Upper lobe of right lung (tissue), 1 donor: ENCODE measurements at regions not wholly inside any gene's neighbourhood (a gene's known extent, or its start where the extent isn't known, plus 50 kb on each side); places are given as distances from the start of the nearest gene placed in this dataset.
"Not testable (repeated sequence)": the region's sequence is repeated elsewhere in the genome, so short reads cannot be mapped to it uniquely, and the experiment has no call there.

Source experiments
- ATAC-seq: fragments of 200-7000 bp; cut with Tn5 transposase; one replicate; pipeline ENCODE4 v1.9.1; 2020; ENCODE audit warnings: mild to moderate bottlenecking, moderate library complexity
- DNase-seq: peaks from one replicate; pipeline ENCODE4 v3.0.0-alpha.2; 2020
- H3K27ac ChIP-seq: fragments of 200-600 bp; one replicate; pipeline ENCODE4 v1.8.0; 2022
- H3K27me3 ChIP-seq: fragments of 200-600 bp; one replicate; pipeline ENCODE4 v1.8.0; 2022; ENCODE audit warnings: mild to moderate bottlenecking
- H3K36me3 ChIP-seq: fragments of 200-600 bp; one replicate; pipeline ENCODE4 v1.8.0; 2022
- H3K4me1 ChIP-seq: fragments of 200-600 bp; one replicate; pipeline ENCODE4 v1.8.0; 2022
- H3K4me3 ChIP-seq: fragments of 200-600 bp; one replicate; pipeline ENCODE4 v1.8.0; 2022; ENCODE audit warnings: mild to moderate bottlenecking
- H3K9me3 ChIP-seq: fragments of 200-600 bp; one replicate; pipeline ENCODE4 v1.8.0; 2022
- intact Hi-C: fragments of 100-400 bp; cut with DNase I; formaldehyde crosslinking; loops from one replicate; pipeline ENCODE4 v1.11.0; 2022
- TF ChIP-seq, protein P1 (sequence below): fragments of 200-600 bp; IDR thresholded peaks from one replicate; pipeline ENCODE4 v1.8.0; 2022; ENCODE audit warnings: antibody characterized with exemption
- donor health status: DM: no; HTN: yes; CAD: no; lungs with severe emphysema.

DNA sequence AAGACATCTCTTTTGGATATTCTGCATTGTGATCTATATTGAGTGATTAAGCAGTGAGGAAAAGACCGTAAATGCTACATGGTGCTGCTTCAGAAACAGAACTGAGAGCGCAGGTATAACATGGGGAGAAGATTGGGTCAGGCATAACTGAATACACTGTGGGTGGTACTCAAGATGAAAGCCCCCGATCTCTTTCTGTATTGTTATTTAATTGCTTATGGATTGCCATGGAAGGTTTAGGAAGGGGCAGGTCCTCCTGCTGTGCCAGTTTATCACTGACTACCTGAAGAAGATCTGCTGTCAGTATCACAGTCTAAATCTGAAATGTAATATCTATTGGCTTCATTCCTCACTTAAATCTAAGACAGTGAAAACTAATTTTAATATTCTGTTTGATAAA, 1568.7 kb upstream of the CELF4 start:
- H3K27ac ChIP-seq, result no peak overlapping the region
- H3K4me3 ChIP-seq, result no peak overlapping the region
- no peaks in the 10 kb centered on the region for H3K4me1 ChIP-seq
- H3K27me3 ChIP-seq, result no peaks in the 10 kb centered on the region
- ATAC-seq, result no peak
- H3K36me3 ChIP-seq, result no peaks in the 10 kb centered on the region
- intact Hi-C loops, result no loop called here
- H3K9me3 ChIP-seq, result no peaks in the 10 kb centered on the region
- DNase-seq, result no peak
- TF ChIP-seq, protein P1, sequence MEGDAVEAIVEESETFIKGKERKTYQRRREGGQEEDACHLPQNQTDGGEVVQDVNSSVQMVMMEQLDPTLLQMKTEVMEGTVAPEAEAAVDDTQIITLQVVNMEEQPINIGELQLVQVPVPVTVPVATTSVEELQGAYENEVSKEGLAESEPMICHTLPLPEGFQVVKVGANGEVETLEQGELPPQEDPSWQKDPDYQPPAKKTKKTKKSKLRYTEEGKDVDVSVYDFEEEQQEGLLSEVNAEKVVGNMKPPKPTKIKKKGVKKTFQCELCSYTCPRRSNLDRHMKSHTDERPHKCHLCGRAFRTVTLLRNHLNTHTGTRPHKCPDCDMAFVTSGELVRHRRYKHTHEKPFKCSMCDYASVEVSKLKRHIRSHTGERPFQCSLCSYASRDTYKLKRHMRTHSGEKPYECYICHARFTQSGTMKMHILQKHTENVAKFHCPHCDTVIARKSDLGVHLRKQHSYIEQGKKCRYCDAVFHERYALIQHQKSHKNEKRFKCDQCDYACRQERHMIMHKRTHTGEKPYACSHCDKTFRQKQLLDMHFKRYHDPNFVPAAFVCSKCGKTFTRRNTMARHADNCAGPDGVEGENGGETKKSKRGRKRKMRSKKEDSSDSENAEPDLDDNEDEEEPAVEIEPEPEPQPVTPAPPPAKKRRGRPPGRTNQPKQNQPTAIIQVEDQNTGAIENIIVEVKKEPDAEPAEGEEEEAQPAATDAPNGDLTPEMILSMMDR, result no peak

DNA sequence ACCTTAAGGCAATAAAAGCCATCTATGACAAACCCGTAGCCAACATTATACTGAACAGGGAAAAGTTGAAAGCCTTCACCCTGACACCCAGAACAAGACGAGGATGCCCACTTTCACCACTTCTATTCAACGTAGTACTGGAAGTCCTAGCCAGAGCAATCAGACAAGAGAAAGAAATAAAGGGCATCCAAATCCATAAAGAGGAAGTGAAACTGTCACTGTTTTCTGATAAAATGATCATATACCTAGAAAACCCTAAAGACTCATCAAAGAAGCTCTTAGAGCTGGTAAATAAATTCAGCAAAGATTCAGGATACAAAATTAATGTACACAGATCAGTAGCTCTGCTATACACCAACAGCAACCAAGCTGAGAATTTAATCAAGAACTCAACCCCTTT, 1561.9 kb upstream of the CELF4 start:
- ATAC-seq, H3K27me3 ChIP-seq: not testable (repeated sequence)

DNA sequence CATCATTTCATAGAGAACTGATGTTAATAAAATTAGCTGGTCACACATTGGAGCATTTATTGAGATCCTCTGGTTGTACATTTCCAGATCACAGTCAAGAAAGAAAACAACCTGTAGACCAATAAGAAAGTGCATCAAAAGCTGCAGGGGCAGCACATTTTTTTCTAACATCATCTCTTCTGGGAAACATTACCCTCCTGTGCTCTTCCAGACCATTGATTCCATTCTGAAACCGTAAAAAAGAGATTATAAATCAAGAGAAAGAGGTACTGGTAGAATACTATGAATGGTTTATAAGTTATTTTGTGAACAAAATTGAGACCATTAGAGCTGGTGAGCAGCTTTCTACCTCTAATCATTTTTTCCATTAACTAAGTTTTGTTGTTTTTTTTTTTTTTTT, 1548.2 kb upstream of the CELF4 start:
- intact Hi-C loops, result no loop called here
- TF ChIP-seq, protein P1, result no peak
- H3K4me3 ChIP-seq, result no peak overlapping the region

More for the DNA sequence above, 1561.9 kb upstream of the CELF4 start:
- H3K4me1 ChIP-seq, DNase-seq, H3K9me3 ChIP-seq, H3K4me3 ChIP-seq, H3K27ac ChIP-seq, H3K36me3 ChIP-seq, intact Hi-C loops: not testable (repeated sequence)

DNA sequence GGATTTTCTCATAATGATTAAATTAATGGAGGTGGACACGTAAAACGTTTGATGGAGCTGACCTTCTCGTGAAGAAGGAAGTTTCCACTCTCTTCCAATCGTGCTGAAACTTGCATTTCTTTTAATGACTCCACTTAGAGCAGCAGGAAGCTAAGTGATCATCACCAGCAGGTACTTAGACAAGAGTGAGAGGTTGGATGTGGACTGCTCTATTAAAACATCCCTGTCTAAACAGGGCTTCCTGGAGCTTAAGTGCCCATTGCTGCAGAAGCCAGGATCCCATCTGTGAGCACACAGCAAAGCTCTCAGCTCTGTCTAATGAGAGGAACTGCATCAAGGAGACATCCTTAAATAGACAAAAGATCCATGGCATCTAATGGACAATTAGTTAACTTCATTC, 1539.5 kb upstream of the CELF4 start:
- no peak for ATAC-seq
- intact Hi-C loops, result no loop called here

More for the DNA sequence above, 1548.2 kb upstream of the CELF4 start:
- DNase-seq, result no peak
- no peaks in the 10 kb centered on the region for H3K4me1 ChIP-seq
- no peaks in the 10 kb centered on the region for H3K36me3 ChIP-seq
- ATAC-seq, result no peak
- H3K27ac ChIP-seq, result no peak overlapping the region
- H3K9me3 ChIP-seq, result no peaks in the 10 kb centered on the region
- H3K27me3 ChIP-seq, result no peaks in the 10 kb centered on the region

DNA sequence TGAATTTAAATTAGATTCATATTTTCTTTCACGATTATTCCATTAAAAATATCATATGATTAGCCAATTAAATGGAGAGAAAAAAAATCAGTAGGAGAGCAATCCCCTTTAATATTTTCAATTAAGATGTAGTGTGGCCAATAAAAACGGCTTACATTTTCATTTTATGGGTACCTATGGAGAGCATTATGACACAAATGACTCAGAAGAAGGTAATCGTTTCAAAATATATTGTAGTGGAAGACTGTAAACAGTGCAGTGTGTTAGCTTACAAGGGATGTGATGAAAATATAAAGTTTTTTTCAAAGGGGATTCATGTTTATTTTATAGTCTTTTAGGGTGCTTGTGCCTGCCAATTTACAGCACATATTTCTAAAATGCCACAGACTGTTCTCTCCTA, 1507.4 kb upstream of the CELF4 start:
- DNase-seq (no peak), ATAC-seq (no peak)
- Histone ChIP-seq H3K27me3 (no peaks in the 10 kb centered on the region), H3K4me1 (no peaks in the 10 kb centered on the region), H3K27ac (no peak overlapping the region), H3K4me3 (no peak overlapping the region), H3K9me3 (no peaks in the 10 kb centered on the region), H3K36me3 (no peaks in the 10 kb centered on the region)
- intact Hi-C loops, result no loop called here
- TF ChIP-seq, protein P1, result no peak

More for the DNA sequence above, 1539.5 kb upstream of the CELF4 start:
- Histone ChIP-seq H3K27ac (no peak overlapping the region), H3K4me1 (no peaks in the 10 kb centered on the region), H3K36me3 (no peaks in the 10 kb centered on the region), H3K27me3 (no peaks in the 10 kb centered on the region), H3K9me3 (no peaks in the 10 kb centered on the region), H3K4me3 (no peak overlapping the region)
- DNase-seq, result no peak
- TF ChIP-seq, protein P1, result no peak

DNA sequence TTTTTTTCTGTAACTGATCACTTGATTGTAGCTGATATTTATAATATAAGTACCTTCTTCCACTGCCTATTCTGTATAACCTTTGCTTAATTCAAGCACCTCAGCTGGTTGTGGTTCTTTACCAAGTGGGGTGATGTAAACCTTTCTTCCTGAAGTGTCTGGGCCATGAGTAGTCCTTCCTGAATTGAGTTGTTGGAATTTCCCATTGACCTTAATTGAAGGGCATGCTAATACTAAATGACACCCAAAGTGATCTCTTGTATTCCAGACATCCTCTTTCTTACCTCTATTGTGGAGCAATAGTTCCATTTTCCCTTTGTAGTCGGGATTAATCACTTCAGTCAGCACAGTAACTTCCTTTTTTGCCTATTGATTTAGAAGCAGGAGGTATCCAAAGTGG, 1496.8 kb upstream of the CELF4 start:
- no peak for ATAC-seq
- H3K27me3 ChIP-seq, result no peaks in the 10 kb centered on the region
- no peaks in the 10 kb centered on the region for H3K9me3 ChIP-seq
- no peaks in the 10 kb centered on the region for H3K36me3 ChIP-seq
- H3K4me3 ChIP-seq, result no peak overlapping the region
- H3K4me1 ChIP-seq, result no peaks in the 10 kb centered on the region
- no peak overlapping the region for H3K27ac ChIP-seq
- no peak for DNase-seq
- TF ChIP-seq, protein P1, result no peak
- intact Hi-C loops, result no loop called here
